SH-SY5Y (cell line): ENCODE measurements at regions not wholly inside any gene's neighbourhood (a gene's known extent, or its start where the extent isn't known, plus 50 kb on each side); places are given as distances from the start of the nearest gene placed in this dataset.

ENCODE experiments used
- GATA2 ChIP-seq: IDR thresholded peaks from 2 replicates; pipeline ENCODE4 v1.6.1; 2011; ENCODE audit warnings: mild to moderate bottlenecking, low read depth, low read length
- GATA3 ChIP-seq: IDR thresholded peaks from 2 replicates; pipeline ENCODE4 v1.6.1; 2011; ENCODE audit warnings: low read depth, mild to moderate bottlenecking, low read length, moderate library complexity

- TF ChIP-seq GATA3 (no peak), GATA2 (no peak)
Observed at GRCh38 chr12:18825138-18825537, 87.2 kb downstream of the CAPZA3 start.

- TF ChIP-seq GATA2 (no peak), GATA3 (no peak)
Observed at GRCh38 chr12:18827913-18828312, 90.0 kb downstream of the CAPZA3 start.

- TF ChIP-seq GATA3 (no peak), GATA2 (no peak)
Observed at GRCh38 chr12:18828483-18828882, 90.6 kb downstream of the CAPZA3 start.

GRCh38 chr12:18828987-18829386, 91.1 kb downstream of the CAPZA3 start:
- TF ChIP-seq GATA3 (no peak), GATA2 (no peak)

GRCh38 chr12:18837025-18837424, 99.1 kb downstream of the CAPZA3 start:
- TF ChIP-seq GATA2 (no peak), GATA3 (no peak)

GRCh38 chr12:18837505-18837904, 99.6 kb downstream of the CAPZA3 start:
- TF ChIP-seq GATA2 (no peak), GATA3 (no peak)

- no peak for TF ChIP-seq GATA2
- no peak for TF ChIP-seq GATA3
Observed at GRCh38 chr12:18849080-18849479, 111.2 kb downstream of the CAPZA3 start.

GRCh38 chr12:18849761-18850160, 111.8 kb downstream of the CAPZA3 start:
- TF ChIP-seq GATA2 (no peak), GATA3 (no peak)

- no peak for TF ChIP-seq GATA2
- no peak for TF ChIP-seq GATA3
Observed at GRCh38 chr12:18850752-18851151, 112.8 kb downstream of the CAPZA3 start.

GRCh38 chr12:18851271-18851670, 113.4 kb downstream of the CAPZA3 start:
- TF ChIP-seq GATA3: no peak
- no peak for TF ChIP-seq GATA2

- no peak for TF ChIP-seq GATA2
- no peak for TF ChIP-seq GATA3
Observed at GRCh38 chr12:18853570-18854366, 115.8 kb downstream of the CAPZA3 start.

GRCh38 chr12:18857656-18858055, 119.7 kb downstream of the CAPZA3 start:
- no peak for TF ChIP-seq GATA3
- no peak for TF ChIP-seq GATA2

- TF ChIP-seq GATA3 (no peak), GATA2 (no peak)
Observed at GRCh38 chr12:18859400-18859799, 121.5 kb downstream of the CAPZA3 start.

- no peak for TF ChIP-seq GATA2
- no peak for TF ChIP-seq GATA3
Observed at GRCh38 chr12:18861287-18861858, 123.5 kb downstream of the CAPZA3 start.

GRCh38 chr12:18863769-18864500, 126.0 kb downstream of the CAPZA3 start:
- TF ChIP-seq GATA2: no peak
- TF ChIP-seq GATA3: no peak
